ENCODE measurements at regions not wholly inside any gene's neighbourhood (a gene's known extent, or its start where the extent isn't known, plus 50 kb on each side); places are given as distances from the start of the nearest gene placed in this dataset.
"Not testable (repeated sequence)": the region's sequence is repeated elsewhere in the genome, so short reads cannot be mapped to it uniquely, and the experiment has no call there.

GRCh38 chr7:14973712-14974428 is 71.3 kb upstream of the DGKB start:
- no peaks in the 10 kb centered on the region for H3K9me3 ChIP-seq
- no peak overlapping the region for H3K4me3 ChIP-seq
- no peaks in the 10 kb centered on the region for H3K4me1 ChIP-seq
- no peak for DNase-seq
- H3K27ac ChIP-seq: no peak overlapping the region
- no peaks in the 10 kb centered on the region for H3K36me3 ChIP-seq
- no peaks in the 10 kb centered on the region for H3K27me3 ChIP-seq
- no peak for TF ChIP-seq CTCF (IDR thresholded peaks at IDR 0.05)
- intact Hi-C loops (cut with DNase I; ENCODE audit: low total_unique reads): no loop called here

GRCh38 chr7:14971678-14972077 is 69.1 kb upstream of the DGKB start:
- H3K4me3 ChIP-seq; DNase-seq; H3K4me1 ChIP-seq; H3K9me3 ChIP-seq; H3K27ac ChIP-seq; H3K36me3 ChIP-seq; intact Hi-C loops (cut with DNase I; ENCODE audit: low total_unique reads); H3K27me3 ChIP-seq: not testable (repeated sequence)

- intact Hi-C loops (cut with DNase I; ENCODE audit: low total_unique reads); H3K9me3 ChIP-seq; H3K4me3 ChIP-seq; H3K4me1 ChIP-seq; H3K36me3 ChIP-seq; H3K27me3 ChIP-seq; H3K27ac ChIP-seq; DNase-seq: not testable (repeated sequence)
Observed at GRCh38 chr7:14967376-14967775, 64.8 kb upstream of the DGKB start.

GRCh38 chr7:14962778-14963177 is 60.2 kb upstream of the DGKB start:
- no peak for TF ChIP-seq CTCF (IDR thresholded peaks at IDR 0.05)

GRCh38 chr7:14960721-14961120 is 58.2 kb upstream of the DGKB start:
- Histone ChIP-seq H3K4me1 (no peaks in the 10 kb centered on the region), H3K4me3 (no peak overlapping the region), H3K27ac (no peak overlapping the region), H3K27me3 (no peaks in the 10 kb centered on the region), H3K9me3 (no peaks in the 10 kb centered on the region), H3K36me3 (no peaks in the 10 kb centered on the region)
- DNase-seq: no peak
- no peak for TF ChIP-seq CTCF (IDR thresholded peaks at IDR 0.05)
- intact Hi-C loops (cut with DNase I; ENCODE audit: low total_unique reads): no loop called here

More at GRCh38 chr7:14962778-14963177, 60.2 kb upstream of the DGKB start:
- Histone ChIP-seq H3K4me1 (no peaks in the 10 kb centered on the region), H3K27ac (no peak overlapping the region), H3K4me3 (no peak overlapping the region), H3K9me3 (no peaks in the 10 kb centered on the region), H3K27me3 (no peaks in the 10 kb centered on the region), H3K36me3 (no peaks in the 10 kb centered on the region)
- intact Hi-C loops (cut with DNase I; ENCODE audit: low total_unique reads): no loop called here
- DNase-seq: no peak

- no peaks in the 10 kb centered on the region for H3K4me1 ChIP-seq
- no peak for DNase-seq
- no peaks in the 10 kb centered on the region for H3K9me3 ChIP-seq
- no peaks in the 10 kb centered on the region for H3K27me3 ChIP-seq
- intact Hi-C loops (cut with DNase I; ENCODE audit: low total_unique reads): no loop called here
- H3K27ac ChIP-seq: no peak overlapping the region
- no peaks in the 10 kb centered on the region for H3K36me3 ChIP-seq
- no peak for TF ChIP-seq CTCF (IDR thresholded peaks at IDR 0.05)
- H3K4me3 ChIP-seq: no peak overlapping the region
Observed at GRCh38 chr7:14959339-14959738, 56.8 kb upstream of the DGKB start.

- no peak for TF ChIP-seq CTCF (IDR thresholded peaks at IDR 0.05)
- DNase-seq: no peak
- Histone ChIP-seq H3K27me3 (no peaks in the 10 kb centered on the region), H3K27ac (no peak overlapping the region), H3K4me1 (no peaks in the 10 kb centered on the region), H3K4me3 (no peak overlapping the region), H3K36me3 (no peaks in the 10 kb centered on the region), H3K9me3 (no peaks in the 10 kb centered on the region)
- intact Hi-C loops (cut with DNase I; ENCODE audit: low total_unique reads): no loop called here
Observed at GRCh38 chr7:14954035-14954434, 51.5 kb upstream of the DGKB start.

Data from tibial artery (tissue), 4 donors.